ENCODE measurements at regions not wholly inside any gene's neighbourhood (a gene's known extent, or its start where the extent isn't known, plus 50 kb on each side); places are given as distances from the start of the nearest gene placed in this dataset.

DNA sequence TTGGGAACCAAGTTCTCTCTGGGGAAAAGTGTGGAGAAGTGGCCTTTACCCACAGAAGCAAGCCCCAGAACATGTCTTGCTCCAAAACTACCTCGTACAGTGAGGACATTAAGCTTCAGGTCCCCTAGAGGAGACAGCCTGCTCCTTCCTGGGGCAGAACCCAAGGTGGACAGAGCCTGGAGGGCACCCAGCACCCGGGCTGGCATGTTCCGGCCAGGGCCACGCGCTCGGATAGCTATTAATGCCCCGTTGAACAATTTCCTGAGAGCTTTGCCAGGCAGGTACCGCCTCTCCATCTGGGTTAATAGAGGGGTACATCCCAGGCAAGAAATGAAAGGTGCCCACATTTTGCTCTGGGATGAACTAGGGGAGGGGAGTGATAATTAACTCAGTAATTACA is 169.0 kb upstream of the GRK3 start:
- intact Hi-C loops (cut with micrococcal nuclease): no loop called here
- FAIRE-seq (no peak), DNase-seq (ENCODE audit: low read depth, low spot score) (no peak)
- dilution Hi-C loops (cut with MboI; ENCODE audit: extremely low pct_ligation_motif_present, low sequenced_read_pairs): no loop called here
- no TSS peak for BruUV-seq (replicated peaks)
- ChIA-PET POLR2A (no interaction called here), CTCF (interaction anchor here (1.0 kb wide), 1 partner anchor 8 kb away, joined by 3 read pairs; no protein-coding TSS in a partner anchor)
- Histone ChIP-seq H3K36me3 (ENCODE audit: control insufficient read depth in 2 of 2, extremely low read depth in 1 of 2, insufficient read depth in 2 of 2, low read length in 2 of 2) (no peaks in the 10 kb centered on the region), H3K4me2 (ENCODE audit: insufficient read depth, low read length) (no peak overlapping the region), H3K9me1 (replicated peaks; ENCODE audit: control insufficient read depth, extremely low read depth, insufficient read depth, low read length) (no peaks in the 10 kb centered on the region), H3K9ac (replicated peaks; ENCODE audit: extremely low read depth, insufficient read depth, low read length) (no peak overlapping the region), H3K9me3 (replicated peaks; ENCODE audit: control insufficient read depth, insufficient read depth, low read length) (no peaks in the 10 kb centered on the region), H3K27ac (ENCODE audit: insufficient read depth, low read depth, low read length) (no peak overlapping the region), H3K27me3 (ENCODE audit: control insufficient read depth in 2 of 2, insufficient read depth in 2 of 2, low read length in 2 of 2) (no peaks in the 10 kb centered on the region), H3K4me1 (ENCODE audit: control insufficient read depth, extremely low read depth, insufficient read depth, low read length) (peaks cover under 1% of the 10 kb centered on the region), H4K20me1 (replicated peaks; ENCODE audit: control insufficient read depth, extremely low read depth, insufficient read depth, low read length) (no peaks in the 10 kb centered on the region), H3K79me2 (ENCODE audit: control insufficient read depth, insufficient read depth, low read length) (peaks cover 7% of the 10 kb centered on the region), H3K4me3 (replicated peaks in 1 of 3; ENCODE audit: insufficient read depth in 1 of 3, low read depth in 1 of 3, low read length in 3 of 3) (no peak overlapping the region), H2AFZ (ENCODE audit: low read depth, low read length) (no peak overlapping the region)
- TF ChIP-seq, protein P1, sequence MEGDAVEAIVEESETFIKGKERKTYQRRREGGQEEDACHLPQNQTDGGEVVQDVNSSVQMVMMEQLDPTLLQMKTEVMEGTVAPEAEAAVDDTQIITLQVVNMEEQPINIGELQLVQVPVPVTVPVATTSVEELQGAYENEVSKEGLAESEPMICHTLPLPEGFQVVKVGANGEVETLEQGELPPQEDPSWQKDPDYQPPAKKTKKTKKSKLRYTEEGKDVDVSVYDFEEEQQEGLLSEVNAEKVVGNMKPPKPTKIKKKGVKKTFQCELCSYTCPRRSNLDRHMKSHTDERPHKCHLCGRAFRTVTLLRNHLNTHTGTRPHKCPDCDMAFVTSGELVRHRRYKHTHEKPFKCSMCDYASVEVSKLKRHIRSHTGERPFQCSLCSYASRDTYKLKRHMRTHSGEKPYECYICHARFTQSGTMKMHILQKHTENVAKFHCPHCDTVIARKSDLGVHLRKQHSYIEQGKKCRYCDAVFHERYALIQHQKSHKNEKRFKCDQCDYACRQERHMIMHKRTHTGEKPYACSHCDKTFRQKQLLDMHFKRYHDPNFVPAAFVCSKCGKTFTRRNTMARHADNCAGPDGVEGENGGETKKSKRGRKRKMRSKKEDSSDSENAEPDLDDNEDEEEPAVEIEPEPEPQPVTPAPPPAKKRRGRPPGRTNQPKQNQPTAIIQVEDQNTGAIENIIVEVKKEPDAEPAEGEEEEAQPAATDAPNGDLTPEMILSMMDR (IDR thresholded peaks at IDR 0.05; ENCODE audit: extremely low read depth in 1 of 2, insufficient read depth in 1 of 2, low read depth in 1 of 2, low read length in 2 of 2): no peak
- TF ChIP-seq POLR2AphosphoS5 (IDR thresholded peaks at IDR 0.05; ENCODE audit: insufficient read depth, low read depth, low read length) (no peak), FOS (IDR thresholded peaks at IDR 0.05; ENCODE audit: borderline replicate concordance, insufficient read depth, low read length) (no peak), JUN (IDR thresholded peaks at IDR 0.05; ENCODE audit: borderline replicate concordance, insufficient read depth, insufficient read length, low read depth) (no peak), EZH2 (IDR thresholded peaks at IDR 0.05; ENCODE audit: borderline replicate concordance, low read depth, low read length, severe bottlenecking) (no peak), GATA2 (IDR thresholded peaks at IDR 0.05; ENCODE audit: insufficient read depth, insufficient read length, low read depth, low read length) (no peak), MYC (IDR thresholded peaks at IDR 0.05; ENCODE audit: low read depth, low read length) (no peak), POLR2A (IDR thresholded peaks at IDR 0.05; ENCODE audit: low read depth, low read length) (no peak)
- TF ChIP-seq, protein P2, sequence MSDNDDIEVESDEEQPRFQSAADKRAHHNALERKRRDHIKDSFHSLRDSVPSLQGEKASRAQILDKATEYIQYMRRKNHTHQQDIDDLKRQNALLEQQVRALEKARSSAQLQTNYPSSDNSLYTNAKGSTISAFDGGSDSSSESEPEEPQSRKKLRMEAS (IDR thresholded peaks at IDR 0.05; ENCODE audit: insufficient read depth, insufficient read length): no peak
